Progenitor cell of endocrine pancreas (in vitro differentiated cells): ENCODE measurements at regions not wholly inside any gene's neighbourhood (a gene's known extent, or its start where the extent isn't known, plus 50 kb on each side); places are given as distances from the start of the nearest gene placed in this dataset.
A peak's percentile ranks its signal among the peaks of the same experiment; 100 is the strongest.

ENCODE experiments used
- DNase-seq: peaks from one replicate; pipeline ENCODE4 v3.0.0; 2021; ENCODE audit warnings: low spot score; ENCODE audit not compliant: unreplicated experiment
- H3K27ac Mint-ChIP-seq: 2 replicates; pipeline ENCODE4 v1.8.0; 2021; ENCODE audit warnings: mild to moderate bottlenecking, moderate library complexity, mixed read lengths
- H3K27me3 Mint-ChIP-seq: 2 replicates; pipeline ENCODE4 v1.8.0; 2021; ENCODE audit warnings: mixed read lengths
- H3K36me3 Mint-ChIP-seq: 2 replicates; pipeline ENCODE4 v1.8.0; 2022; ENCODE audit warnings: mixed read lengths; ENCODE audit not compliant: insufficient read depth
- H3K4me1 Mint-ChIP-seq: 2 replicates; pipeline ENCODE4 v1.8.0; 2021; ENCODE audit warnings: low read depth, mixed read lengths
- H3K4me3 Mint-ChIP-seq: 2 replicates; pipeline ENCODE4 v1.8.0; 2021; ENCODE audit warnings: low read depth, mild to moderate bottlenecking, moderate library complexity, mixed read lengths
- H3K9me3 Mint-ChIP-seq: 2 replicates; pipeline ENCODE4 v1.8.0; 2021; ENCODE audit warnings: low read depth, mixed read lengths
- CTCF ChIP-seq: fragments of 200-600 bp; sonication (generic); IDR thresholded peaks from one replicate; pipeline ENCODE4 v1.5.0; 2021; ENCODE audit warnings: antibody characterized with exemption, mild to moderate bottlenecking; ENCODE audit not compliant: unreplicated experiment

GRCh38 chr11:134581966-134582769 lies 170.1 kb upstream of the B3GAT1 start:
- H3K27me3 Mint-ChIP-seq, result peaks cover 20% of the 10 kb centered on the region
- peaks cover 31% of the 10 kb centered on the region for H3K4me1 Mint-ChIP-seq
- H3K4me3 Mint-ChIP-seq, result no peak overlapping the region
- H3K36me3 Mint-ChIP-seq, result no peaks in the 10 kb centered on the region
- no peak overlapping the region for H3K27ac Mint-ChIP-seq
- no peak for TF ChIP-seq CTCF
- H3K9me3 Mint-ChIP-seq, result no peaks in the 10 kb centered on the region
- no peak for DNase-seq

GRCh38 chr11:134581121-134581626 lies 169.1 kb upstream of the B3GAT1 start:
- no peak overlapping the region for H3K27ac Mint-ChIP-seq
- no peaks in the 10 kb centered on the region for H3K9me3 Mint-ChIP-seq
- no peak overlapping the region for H3K4me3 Mint-ChIP-seq
- DNase-seq, result no peak
- peaks cover 27% of the 10 kb centered on the region for H3K4me1 Mint-ChIP-seq
- H3K36me3 Mint-ChIP-seq, result no peaks in the 10 kb centered on the region
- TF ChIP-seq CTCF, result no peak
- H3K27me3 Mint-ChIP-seq, result peaks cover 12% of the 10 kb centered on the region

- DNase-seq, result no peak
- Mint-ChIP-seq H3K36me3 (no peaks in the 10 kb centered on the region), H3K9me3 (no peaks in the 10 kb centered on the region), H3K27me3 (peaks cover 13% of the 10 kb centered on the region), H3K4me3 (no peak overlapping the region), H3K27ac (no peak overlapping the region), H3K4me1 (peaks cover 25% of the 10 kb centered on the region)
- no peak for TF ChIP-seq CTCF
Measured at GRCh38 chr11:134580610-134580975, 168.6 kb upstream of the B3GAT1 start.

GRCh38 chr11:134579724-134580609 lies 167.9 kb upstream of the B3GAT1 start:
- Mint-ChIP-seq H3K27ac (peak overlapping the region; percentile 1), H3K4me3 (no peak overlapping the region), H3K4me1 (peaks cover 22% of the 10 kb centered on the region), H3K9me3 (no peaks in the 10 kb centered on the region), H3K27me3 (peaks cover 17% of the 10 kb centered on the region), H3K36me3 (no peaks in the 10 kb centered on the region)
- TF ChIP-seq CTCF, result no peak
- no peak for DNase-seq
